Muscle of leg (tissue), 3 donors: ENCODE measurements at regions not wholly inside any gene's neighbourhood (a gene's known extent, or its start where the extent isn't known, plus 50 kb on each side); places are given as distances from the start of the nearest gene placed in this dataset.

ENCODE experiments used
- DNase-seq: peaks from one replicate; pipeline ENCODE4 v3.0.0; 2013
- H3K27ac ChIP-seq: one replicate; pipeline ENCODE4 v1.5.1; 2013; ENCODE audit warnings: mild to moderate bottlenecking, low read length, control low read depth
- H3K27me3 ChIP-seq: one replicate; pipeline ENCODE4 v1.6.1; 2013; ENCODE audit warnings: low read length; ENCODE audit not compliant: control insufficient read depth, insufficient read depth
- H3K36me3 ChIP-seq: one replicate; pipeline ENCODE4 v1.6.1; 2013; ENCODE audit warnings: low read length; ENCODE audit not compliant: control insufficient read depth, insufficient read depth
- H3K4me1 ChIP-seq: one replicate; pipeline ENCODE4 v1.6.1; 2013; ENCODE audit warnings: low read length; ENCODE audit not compliant: control insufficient read depth, insufficient read depth
- H3K4me3 ChIP-seq: one replicate; pipeline ENCODE4 v1.5.1; 2013; ENCODE audit warnings: low read length, control low read depth
- H3K9me3 ChIP-seq: replicated peaks from 2 replicates; pipeline ENCODE4 v1.6.1; 2013; ENCODE audit warnings: low read depth, low read length; ENCODE audit not compliant: control insufficient read depth
- WGBS: methylation state at CpG from one replicate; pipeline ENCODE4 v1.1.5; 2013; ENCODE audit warnings: missing lambda C conversion rate; ENCODE audit not compliant: insufficient coverage; 5-methylcytosine and 5-hydroxymethylcytosine counted together

GRCh38 chr1:60141743-60142142 lies 68.2 kb upstream of the C1orf87 start:
- Histone ChIP-seq H3K4me3 (no peak overlapping the region), H3K36me3 (no peaks in the 10 kb centered on the region), H3K27ac (no peak overlapping the region), H3K4me1 (no peaks in the 10 kb centered on the region), H3K27me3 (no peaks in the 10 kb centered on the region), H3K9me3 (no peaks in the 10 kb centered on the region)
- no peak for DNase-seq
- WGBS: no CpG with 5 or more reads among the region's 1 CpG

DNA sequence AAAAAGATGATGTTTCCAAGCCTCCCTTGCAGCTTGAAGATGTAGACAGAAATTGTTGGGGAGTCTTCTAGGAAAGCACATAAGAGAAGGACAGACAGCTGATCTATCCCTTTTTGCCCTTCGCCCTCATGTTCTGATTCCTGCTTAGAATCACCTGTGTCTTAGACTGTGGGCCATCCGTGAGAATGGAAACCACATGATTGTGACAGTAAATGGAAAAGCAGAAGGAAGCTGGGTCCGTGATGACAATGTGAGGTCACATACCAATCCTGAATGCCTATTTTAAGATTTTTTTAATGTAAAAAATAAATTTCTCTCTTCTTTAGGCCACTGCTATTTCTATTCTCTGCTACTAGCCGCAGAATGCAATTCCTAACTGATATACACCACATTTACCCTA lies 67.7 kb upstream of the C1orf87 start:
- 100% methylated on average over 2 of the region's 4 CpGs for WGBS

DNA sequence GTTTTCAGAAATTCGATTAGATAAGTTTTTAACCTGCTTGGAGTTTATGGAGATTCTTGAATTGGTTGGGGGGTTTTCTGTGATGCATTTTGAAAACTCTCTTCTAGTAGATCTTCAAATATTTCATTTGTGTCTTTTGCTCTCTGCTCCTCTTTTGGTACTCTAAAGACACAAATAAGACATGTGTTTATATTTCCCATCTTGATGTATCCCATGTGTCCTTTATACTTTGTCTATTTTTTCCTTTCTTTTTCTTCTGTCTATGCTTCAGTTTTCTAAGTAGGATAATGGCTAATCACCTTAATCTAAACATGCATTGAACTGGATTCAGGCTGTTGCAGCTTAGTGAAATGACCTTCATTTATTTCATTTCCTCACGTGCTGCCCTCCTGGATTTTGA lies 63.8 kb upstream of the C1orf87 start:
- no peak overlapping the region for H3K4me3 ChIP-seq
- H3K27ac ChIP-seq: no peak overlapping the region
- H3K9me3 ChIP-seq: no peaks in the 10 kb centered on the region
- H3K36me3 ChIP-seq: no peaks in the 10 kb centered on the region
- no peaks in the 10 kb centered on the region for H3K4me1 ChIP-seq
- H3K27me3 ChIP-seq: no peaks in the 10 kb centered on the region
- no peak for DNase-seq
- no CpG with 5 or more reads among the region's 2 CpGs for WGBS

More for the DNA sequence above, 67.7 kb upstream of the C1orf87 start:
- Histone ChIP-seq H3K36me3 (no peaks in the 10 kb centered on the region), H3K4me1 (no peaks in the 10 kb centered on the region), H3K27me3 (no peaks in the 10 kb centered on the region), H3K27ac (no peak overlapping the region), H3K4me3 (no peak overlapping the region), H3K9me3 (no peaks in the 10 kb centered on the region)
- no peak for DNase-seq

DNA sequence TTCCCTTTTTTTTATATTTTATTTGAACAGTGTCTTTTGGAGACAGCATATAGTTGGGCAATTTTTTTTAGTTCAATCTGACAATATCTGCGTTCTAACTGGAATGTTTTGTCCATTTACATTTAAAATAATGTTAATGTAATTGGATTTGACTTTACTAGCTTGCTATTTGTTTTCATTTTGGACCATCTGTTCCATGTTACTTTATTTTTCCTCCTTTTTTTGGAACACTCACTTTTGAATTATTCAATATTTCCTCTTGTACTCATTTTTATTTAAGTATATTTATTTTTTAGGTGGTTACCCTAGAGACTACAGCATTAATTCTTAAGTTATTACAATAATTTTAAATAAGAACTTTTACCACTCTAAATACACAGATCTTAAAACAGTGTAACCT lies 62.8 kb upstream of the C1orf87 start:
- WGBS: no CpG with 5 or more reads among the region's 1 CpG
- Histone ChIP-seq H3K4me3 (no peak overlapping the region), H3K27me3 (no peaks in the 10 kb centered on the region), H3K27ac (no peak overlapping the region), H3K4me1 (no peaks in the 10 kb centered on the region), H3K9me3 (no peaks in the 10 kb centered on the region), H3K36me3 (no peaks in the 10 kb centered on the region)
- peak; percentile 55 for DNase-seq

DNA sequence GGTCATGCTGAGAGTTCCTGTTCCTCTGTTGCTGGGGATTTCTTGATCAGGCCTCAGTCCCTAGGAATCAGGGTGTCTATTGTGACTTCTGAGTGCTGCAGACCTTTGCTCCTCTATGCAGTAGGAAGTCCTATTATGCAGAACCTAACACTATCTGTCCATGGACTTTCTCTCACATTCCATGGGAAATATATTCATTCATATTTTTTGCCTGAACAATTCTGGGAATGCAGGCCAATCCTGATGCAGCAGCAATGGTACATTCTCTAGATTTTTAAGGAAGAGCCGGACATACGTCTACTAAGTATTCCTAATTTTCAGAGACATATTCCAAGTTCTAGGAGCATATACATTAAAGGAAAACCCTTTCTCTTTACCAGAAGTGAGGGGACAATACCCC lies 61.1 kb upstream of the C1orf87 start:
- no CpG with 5 or more reads among the region's 2 CpGs for WGBS
- no peaks in the 10 kb centered on the region for H3K9me3 ChIP-seq
- H3K4me1 ChIP-seq: no peaks in the 10 kb centered on the region
- no peak overlapping the region for H3K4me3 ChIP-seq
- H3K27ac ChIP-seq: no peak overlapping the region
- H3K27me3 ChIP-seq: no peaks in the 10 kb centered on the region
- H3K36me3 ChIP-seq: no peaks in the 10 kb centered on the region
- DNase-seq: no peak

DNA sequence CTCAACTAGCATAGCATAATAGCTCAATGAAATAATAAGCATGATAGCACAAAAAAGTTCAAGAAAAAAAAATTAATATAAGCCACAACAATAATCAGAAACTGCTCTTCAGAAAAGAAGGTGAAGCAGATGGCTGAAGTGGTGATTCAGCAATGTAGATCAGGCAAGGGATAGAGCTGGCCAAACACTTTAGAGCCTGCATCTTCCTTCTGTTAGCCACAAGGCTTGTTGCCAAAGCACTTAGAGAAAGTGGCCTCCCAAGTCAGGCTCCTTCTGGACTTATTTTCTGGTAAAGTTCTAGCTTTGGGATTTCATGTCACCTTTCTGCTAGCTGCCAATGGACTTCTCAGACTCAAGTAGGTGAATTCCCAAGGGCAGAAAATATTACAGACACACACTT lies 60.3 kb upstream of the C1orf87 start:
- Histone ChIP-seq H3K4me1 (no peaks in the 10 kb centered on the region), H3K9me3 (no peaks in the 10 kb centered on the region), H3K4me3 (no peak overlapping the region), H3K27ac (no peak overlapping the region), H3K27me3 (no peaks in the 10 kb centered on the region), H3K36me3 (no peaks in the 10 kb centered on the region)
- DNase-seq: peak; percentile 46

GRCh38 chr1:60133000-60133673 lies 59.6 kb upstream of the C1orf87 start:
- no peaks in the 10 kb centered on the region for H3K36me3 ChIP-seq
- whole genome bisulfite sequencing: 40% methylated on average over 1 of the region's 9 CpGs
- H3K9me3 ChIP-seq: no peaks in the 10 kb centered on the region
- DNase-seq: peak; percentile 61
- no peaks in the 10 kb centered on the region for H3K27me3 ChIP-seq
- no peaks in the 10 kb centered on the region for H3K4me1 ChIP-seq
- H3K27ac ChIP-seq: no peak overlapping the region
- H3K4me3 ChIP-seq: no peak overlapping the region

DNA sequence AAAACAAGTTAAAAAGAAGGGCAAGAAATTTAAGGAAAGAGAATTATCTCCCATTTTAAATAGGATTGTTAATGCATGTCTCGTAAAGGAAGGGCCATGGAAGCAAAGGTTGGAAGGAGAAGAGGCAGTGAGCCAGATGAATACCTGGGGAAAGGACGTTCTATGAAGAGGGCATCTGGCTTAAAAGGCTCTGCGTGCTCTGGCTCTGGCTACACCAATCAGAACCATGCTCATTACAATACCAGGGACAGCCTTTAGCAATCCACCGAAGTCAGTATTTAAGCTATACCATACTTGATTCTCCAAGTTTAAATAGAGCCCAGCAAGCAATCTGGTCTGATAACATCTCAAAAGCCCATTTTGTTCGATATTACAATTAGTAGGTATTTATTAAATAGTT lies 58.5 kb upstream of the C1orf87 start:
- Histone ChIP-seq H3K9me3 (no peaks in the 10 kb centered on the region), H3K36me3 (no peaks in the 10 kb centered on the region), H3K4me3 (no peak overlapping the region), H3K27ac (no peak overlapping the region), H3K27me3 (no peaks in the 10 kb centered on the region), H3K4me1 (no peaks in the 10 kb centered on the region)
- no peak for DNase-seq
- WGBS: no CpG with 5 or more reads among the region's 5 CpGs

- Histone ChIP-seq H3K4me3 (no peak overlapping the region), H3K36me3 (no peaks in the 10 kb centered on the region), H3K27ac (no peak overlapping the region), H3K9me3 (no peaks in the 10 kb centered on the region), H3K4me1 (no peaks in the 10 kb centered on the region), H3K27me3 (no peaks in the 10 kb centered on the region)
- 80% methylated on average over 1 of the region's 3 CpGs for WGBS
- DNase-seq: no peak
These were observed 57.1 kb upstream of the C1orf87 start for GRCh38 chr1:60130703-60131102.

DNA sequence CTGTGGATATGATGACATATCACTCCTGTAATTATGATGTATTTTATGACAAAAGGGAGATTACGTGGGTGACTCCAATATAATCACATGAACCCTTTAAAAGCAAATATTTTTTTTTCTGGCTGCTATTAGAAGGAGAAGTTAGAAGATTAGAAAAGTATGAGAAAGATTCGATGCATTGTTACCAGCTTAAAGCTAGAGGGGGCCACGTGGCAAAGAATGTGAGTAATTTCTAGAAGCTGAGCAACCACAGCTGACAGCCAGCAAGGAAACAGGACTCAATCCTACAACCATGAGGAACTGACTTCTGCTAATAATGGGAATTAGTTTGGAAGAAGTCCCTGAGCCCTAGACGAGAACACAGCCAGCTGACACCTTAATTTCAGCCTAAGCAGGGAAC lies 56.3 kb upstream of the C1orf87 start:
- no peak overlapping the region for H3K4me3 ChIP-seq
- DNase-seq: no peak
- no peaks in the 10 kb centered on the region for H3K4me1 ChIP-seq
- H3K9me3 ChIP-seq: no peaks in the 10 kb centered on the region
- H3K27ac ChIP-seq: no peak overlapping the region
- no peaks in the 10 kb centered on the region for H3K36me3 ChIP-seq
- 57% methylated on average over 2 of the region's 4 CpGs for WGBS
- H3K27me3 ChIP-seq: no peaks in the 10 kb centered on the region

DNA sequence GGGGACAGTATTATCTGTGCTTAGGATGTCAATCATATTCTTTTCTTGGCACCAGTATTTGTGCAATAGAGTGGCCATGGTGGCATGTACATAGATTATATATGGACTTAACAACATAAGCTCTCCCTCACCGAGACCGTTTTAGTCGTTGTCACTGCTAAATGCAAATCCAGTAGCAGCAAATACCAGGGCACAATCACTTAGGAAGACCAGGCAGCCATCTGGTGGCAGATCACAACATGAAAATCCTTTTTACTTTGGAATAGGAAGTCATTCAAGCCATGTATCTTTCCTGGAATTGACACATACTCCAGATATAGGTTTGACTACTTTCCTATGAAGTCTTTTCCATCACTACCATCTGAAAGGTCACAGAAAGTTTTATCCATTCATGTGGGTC lies 53.2 kb upstream of the C1orf87 start:
- Histone ChIP-seq H3K27me3 (no peaks in the 10 kb centered on the region), H3K4me3 (no peak overlapping the region), H3K36me3 (no peaks in the 10 kb centered on the region), H3K9me3 (no peaks in the 10 kb centered on the region), H3K4me1 (no peaks in the 10 kb centered on the region), H3K27ac (no peak overlapping the region)
- no peak for DNase-seq
- WGBS: 67% methylated on average over 3 of the region's 3 CpGs
